Activated CD4-positive, alpha-beta T cell treated with anti-CD3 and anti-CD28 coated beads, Interleukin-2, Interleukin-6, amounts not matched to agents 100 ng/mL and 50 ng/mL, durations not matched to agents 16 hours and 8 hours (primary cell): ENCODE measurements at regions not wholly inside any gene's neighbourhood (a gene's known extent, or its start where the extent isn't known, plus 50 kb on each side); places are given as distances from the start of the nearest gene placed in this dataset.
A peak's percentile ranks its signal among the peaks of the same experiment; 100 is the strongest.
"Not testable (repeated sequence)": the region's sequence is repeated elsewhere in the genome, so short reads cannot be mapped to it uniquely, and the experiment has no call there.

Experiments
- DNase-seq: peaks from one replicate; pipeline ENCODE4 v3.0.0-alpha.2; 2020

GRCh38 chr10:61040399-61041016 lies 96.5 kb upstream of the RHOBTB1 start:
- DNase-seq = no peak

- DNase-seq = no peak
These were observed 95.9 kb upstream of the RHOBTB1 start for GRCh38 chr10:61039868-61040267.

- not testable (repeated sequence) for DNase-seq
These were observed 93.4 kb upstream of the RHOBTB1 start for GRCh38 chr10:61037261-61037830.

GRCh38 chr10:61036148-61036547 lies 92.2 kb upstream of the RHOBTB1 start:
- DNase-seq = not testable (repeated sequence)

- DNase-seq = no peak
These were observed 87.4 kb upstream of the RHOBTB1 start for GRCh38 chr10:61031341-61031740.

- DNase-seq = no peak
These were observed 85.4 kb upstream of the RHOBTB1 start for GRCh38 chr10:61029411-61029810.

GRCh38 chr10:61028861-61029361 lies 84.9 kb upstream of the RHOBTB1 start:
- no peak for DNase-seq

- DNase-seq = no peak
These were observed 80.8 kb upstream of the RHOBTB1 start for GRCh38 chr10:61024856-61025201.

GRCh38 chr10:61024151-61024855 lies 80.3 kb upstream of the RHOBTB1 start:
- no peak for DNase-seq

GRCh38 chr10:61023053-61023452 lies 79.1 kb upstream of the RHOBTB1 start:
- no peak for DNase-seq

GRCh38 chr10:61021926-61022325 lies 77.9 kb upstream of the RHOBTB1 start:
- DNase-seq = no peak

- no peak for DNase-seq
These were observed 76.6 kb upstream of the RHOBTB1 start for GRCh38 chr10:61020420-61021158.

- no peak for DNase-seq
These were observed 74.2 kb upstream of the RHOBTB1 start for GRCh38 chr10:61018146-61018545.

- no peak for DNase-seq
These were observed 72.6 kb upstream of the RHOBTB1 start for GRCh38 chr10:61016630-61017029.

- DNase-seq = no peak
These were observed 72.0 kb upstream of the RHOBTB1 start for GRCh38 chr10:61016007-61016406.

GRCh38 chr10:61010863-61011262 lies 66.9 kb upstream of the RHOBTB1 start:
- DNase-seq = no peak

- not testable (repeated sequence) for DNase-seq
These were observed 59.1 kb upstream of the RHOBTB1 start for GRCh38 chr10:61003069-61003468.

GRCh38 chr10:61001731-61002122 lies 57.7 kb upstream of the RHOBTB1 start:
- no peak for DNase-seq

GRCh38 chr10:61000769-61001730 lies 57.1 kb upstream of the RHOBTB1 start:
- peak; percentile 7 for DNase-seq

- DNase-seq = no peak
These were observed 54.9 kb upstream of the RHOBTB1 start for GRCh38 chr10:60998932-60999331.

GRCh38 chr10:60994128-60994527 lies 50.1 kb upstream of the RHOBTB1 start:
- no peak for DNase-seq
